AG09319 (cell line): ENCODE measurements at regions not wholly inside any gene's neighbourhood (a gene's known extent, or its start where the extent isn't known, plus 50 kb on each side); places are given as distances from the start of the nearest gene placed in this dataset.

Source experiments
- DNase-seq: peaks from one replicate; pipeline ENCODE4 v3.0.0-alpha.2; 2010; ENCODE audit warnings: low read depth; ENCODE audit errors: extremely low read depth
- TF ChIP-seq, protein P1 (sequence below): IDR thresholded peaks from 2 replicates; pipeline ENCODE4 v1.5.1; 2011; ENCODE audit warnings: low read depth, mild to moderate bottlenecking, inconsistent platforms, low read length, moderate library complexity

DNA sequence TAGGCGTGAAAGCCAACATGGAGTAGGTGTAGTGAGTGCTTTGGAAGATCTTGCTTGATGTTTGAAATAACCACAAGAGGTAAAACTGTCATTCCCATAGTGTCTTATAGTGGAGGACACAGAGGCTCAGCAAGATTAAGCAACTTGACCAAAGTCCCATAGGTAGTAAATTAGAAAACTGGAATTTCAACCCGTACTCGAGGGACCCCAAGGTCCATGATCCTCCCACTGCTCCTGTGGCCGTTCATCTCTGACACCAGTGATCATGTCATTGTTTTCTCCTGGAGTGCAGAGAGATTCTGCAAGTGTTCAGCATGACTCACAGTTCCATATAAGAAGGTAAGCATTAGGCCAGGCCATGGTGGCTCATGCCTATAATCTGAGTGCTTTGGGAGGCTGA lies 126.9 kb downstream of the FGF9 start:
- TF ChIP-seq, protein P1, sequence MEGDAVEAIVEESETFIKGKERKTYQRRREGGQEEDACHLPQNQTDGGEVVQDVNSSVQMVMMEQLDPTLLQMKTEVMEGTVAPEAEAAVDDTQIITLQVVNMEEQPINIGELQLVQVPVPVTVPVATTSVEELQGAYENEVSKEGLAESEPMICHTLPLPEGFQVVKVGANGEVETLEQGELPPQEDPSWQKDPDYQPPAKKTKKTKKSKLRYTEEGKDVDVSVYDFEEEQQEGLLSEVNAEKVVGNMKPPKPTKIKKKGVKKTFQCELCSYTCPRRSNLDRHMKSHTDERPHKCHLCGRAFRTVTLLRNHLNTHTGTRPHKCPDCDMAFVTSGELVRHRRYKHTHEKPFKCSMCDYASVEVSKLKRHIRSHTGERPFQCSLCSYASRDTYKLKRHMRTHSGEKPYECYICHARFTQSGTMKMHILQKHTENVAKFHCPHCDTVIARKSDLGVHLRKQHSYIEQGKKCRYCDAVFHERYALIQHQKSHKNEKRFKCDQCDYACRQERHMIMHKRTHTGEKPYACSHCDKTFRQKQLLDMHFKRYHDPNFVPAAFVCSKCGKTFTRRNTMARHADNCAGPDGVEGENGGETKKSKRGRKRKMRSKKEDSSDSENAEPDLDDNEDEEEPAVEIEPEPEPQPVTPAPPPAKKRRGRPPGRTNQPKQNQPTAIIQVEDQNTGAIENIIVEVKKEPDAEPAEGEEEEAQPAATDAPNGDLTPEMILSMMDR, result no peak
- DNase-seq, result no peak

DNA sequence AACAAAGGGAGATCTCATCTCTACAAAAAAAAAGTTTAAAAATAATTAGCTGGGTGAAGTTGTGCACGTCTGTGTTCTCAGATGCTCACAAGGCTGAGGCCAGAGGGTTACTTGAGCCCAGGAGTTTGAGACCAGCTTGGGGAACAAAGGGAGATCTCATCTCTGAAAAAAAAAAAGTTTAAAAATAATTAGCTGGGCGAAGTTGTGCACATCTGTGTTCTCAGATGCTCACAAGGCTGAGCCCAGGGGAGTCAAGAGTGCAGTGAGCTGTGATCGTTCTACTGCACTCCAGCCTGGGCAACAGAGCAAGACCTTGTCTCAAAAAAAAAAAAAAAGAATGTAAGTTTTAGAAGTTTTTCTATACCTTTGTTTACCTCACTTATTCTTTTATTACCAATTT lies 127.3 kb downstream of the FGF9 start:
- no peak for DNase-seq
- TF ChIP-seq, protein P1, result no peak

DNA sequence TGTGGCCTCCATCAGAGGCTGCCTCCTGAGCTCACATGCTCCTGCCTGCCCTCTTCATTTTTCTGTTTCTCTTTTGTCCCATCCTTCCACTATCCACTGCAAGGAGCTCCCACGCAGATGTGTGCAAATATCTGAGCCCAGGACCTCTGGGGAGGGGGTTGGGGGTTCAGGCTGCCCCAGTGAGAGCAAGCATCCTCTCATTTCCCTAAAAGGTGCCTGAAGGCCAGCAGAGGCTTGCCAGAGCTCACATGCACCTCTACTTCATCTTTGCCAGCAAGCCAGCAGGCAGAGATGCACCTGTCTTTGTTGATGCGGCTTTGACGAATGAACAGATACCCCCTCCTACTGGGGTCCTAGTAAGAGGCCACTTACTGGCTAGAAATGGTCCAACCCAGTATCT lies 128.8 kb downstream of the FGF9 start:
- DNase-seq, result no peak
- TF ChIP-seq, protein P1, result no peak

DNA sequence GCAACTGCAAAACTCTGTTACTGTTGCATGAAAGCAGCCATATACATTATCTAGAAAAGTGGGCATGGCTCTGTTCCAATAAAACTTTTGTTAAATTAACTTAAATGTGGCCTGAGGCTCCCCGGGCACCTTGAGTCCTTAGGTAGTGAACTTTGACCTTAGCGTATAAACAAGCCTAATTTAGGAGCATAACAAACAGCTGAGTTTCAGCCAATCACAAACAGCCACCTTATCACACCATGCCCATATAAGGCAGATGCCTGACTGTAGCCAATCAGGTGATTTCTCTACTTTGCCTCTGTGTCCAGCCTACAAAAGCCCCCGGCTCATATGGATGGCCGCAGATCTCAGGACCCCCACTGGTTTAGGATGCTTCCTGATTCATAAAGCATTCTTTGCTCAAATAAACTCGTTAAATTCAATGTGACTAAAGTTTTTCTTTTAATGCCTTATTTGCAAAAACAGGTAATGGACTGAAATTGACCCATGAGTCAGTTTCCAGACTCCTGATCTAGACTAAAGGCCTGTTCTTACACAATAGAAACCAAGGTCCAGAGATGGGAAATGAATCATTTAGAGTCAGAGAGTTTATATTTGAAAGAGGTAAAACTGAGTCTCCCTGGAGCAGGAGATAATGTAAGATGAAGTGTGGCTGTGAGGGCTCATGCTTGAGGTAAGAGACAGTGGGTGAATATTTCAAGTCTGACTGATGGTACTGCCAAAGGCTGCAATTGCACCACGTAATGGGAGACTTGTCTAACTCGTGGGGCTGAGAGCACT lies 130.2 kb downstream of the FGF9 start:
- DNase-seq, result no peak
- TF ChIP-seq, protein P1, result no peak

DNA sequence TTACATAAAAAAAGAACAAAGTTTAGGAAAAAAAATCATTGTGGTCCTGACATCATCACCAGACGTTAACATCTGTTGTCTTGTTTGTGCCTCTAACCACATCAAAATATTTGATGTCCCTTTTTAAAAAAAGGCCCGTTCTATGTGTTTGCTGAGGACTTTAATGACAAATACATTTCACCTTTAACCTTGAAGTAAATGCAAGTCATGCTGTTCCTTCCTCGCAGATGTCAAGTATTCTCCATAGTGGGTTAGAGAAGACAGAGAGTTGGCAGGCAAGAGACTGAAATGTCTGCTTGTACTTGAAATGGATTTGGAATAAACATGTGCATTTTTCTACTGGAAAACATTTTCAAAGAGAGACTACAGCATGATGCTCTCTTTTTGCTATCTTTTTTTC lies 134.9 kb downstream of the FGF9 start:
- no peak for DNase-seq
- TF ChIP-seq, protein P1, result no peak

DNA sequence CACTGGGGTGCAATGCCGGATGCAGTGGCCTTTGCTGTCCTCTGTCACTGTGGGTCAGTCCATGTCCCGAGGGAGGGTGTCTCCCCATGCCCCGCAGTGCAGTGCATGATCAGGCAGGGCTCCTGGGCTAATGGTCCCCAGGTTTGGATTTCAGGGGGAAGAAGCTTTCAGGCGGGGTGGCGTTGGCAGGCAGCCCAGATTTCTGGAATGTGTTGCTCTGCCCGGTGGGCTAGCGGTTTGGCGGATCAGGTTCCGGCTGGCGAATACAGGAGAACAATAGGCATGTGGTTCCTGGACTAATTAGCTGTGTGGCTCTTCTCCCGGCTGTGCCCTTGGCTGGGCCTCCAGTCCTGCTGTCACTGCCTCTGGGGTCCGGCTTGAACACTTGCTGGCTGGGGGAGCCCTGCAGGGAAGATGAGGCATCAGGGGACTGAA lies 141.3 kb downstream of the FGF9 start:
- DNase-seq, result no peak

DNA sequence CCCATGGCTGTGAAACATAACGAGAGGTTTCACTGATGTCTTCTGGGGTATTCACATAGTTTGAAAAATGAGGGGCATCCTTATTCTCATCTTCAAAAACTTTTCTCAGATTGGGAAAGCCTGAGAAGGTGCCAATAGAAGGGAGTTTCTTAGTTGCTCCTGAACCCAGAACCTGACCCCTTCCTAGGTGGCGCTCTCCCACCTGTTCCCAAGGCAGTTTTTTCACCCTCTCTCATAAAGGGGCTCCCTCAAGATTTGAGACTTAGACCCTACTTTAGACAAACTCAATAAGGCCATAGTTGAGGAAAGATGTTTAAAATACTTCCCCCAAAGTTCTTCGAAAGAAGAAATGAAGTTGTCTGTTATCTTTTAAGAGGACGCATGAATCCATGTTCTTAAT lies 142.2 kb downstream of the FGF9 start:
- DNase-seq, result no peak
- TF ChIP-seq, protein P1, result no peak

More for the DNA sequence above, 141.3 kb downstream of the FGF9 start:
- TF ChIP-seq, protein P1, result no peak
